ENCODE measurements at regions not wholly inside any gene's neighbourhood (a gene's known extent, or its start where the extent isn't known, plus 50 kb on each side); places are given as distances from the start of the nearest gene placed in this dataset.

GRCh38 chr9:31573561-31573960 lies 810.9 kb upstream of the ACO1 start:
- POLR2A ChIA-PET: no interaction called here
- RAD21 ChIA-PET (ENCODE audit: low non-redundant PET in 1 of 2, low total read pairs in 2 of 2, uncharacterized antibody in 2 of 2, unreplicated experiment in 2 of 2): no interaction called here
- no peak overlapping the region for H3K4me3 ChIP-seq (replicated peaks in 1 of 2; ENCODE audit: low read depth in 1 of 2, low read length in 2 of 2)
- no peaks in the 10 kb centered on the region for H3K79me2 ChIP-seq (ENCODE audit: insufficient read depth, low read length)
- CTCF ChIA-PET: no interaction called here
- H2AFZ ChIP-seq (ENCODE audit: low read depth, low read length, poor library complexity, severe bottlenecking): no peak overlapping the region
- H4K20me1 ChIP-seq (ENCODE audit: insufficient read depth): no peaks in the 10 kb centered on the region
- intact Hi-C loops (cut with micrococcal nuclease): no loop called here
- no peaks in the 10 kb centered on the region for H3K36me3 ChIP-seq (ENCODE audit: control insufficient read depth in 1 of 2, insufficient read depth in 2 of 2, low read length in 2 of 2)
- H3K9me2 ChIP-seq (ENCODE audit: insufficient read depth): no peaks in the 10 kb centered on the region
- ATAC-seq: no peak
- no peak for DNase-seq (ENCODE audit: low read depth, low spot score)
- H3K4me2 ChIP-seq (ENCODE audit: low read length): no peak overlapping the region
- no peaks in the 10 kb centered on the region for H3K27me3 ChIP-seq (ENCODE audit: insufficient read depth, low read length)
- H3K4me1 ChIP-seq (ENCODE audit: control insufficient read depth in 1 of 2, insufficient read depth in 2 of 2, low read length in 2 of 2): no peaks in the 10 kb centered on the region
- TF ChIP-seq EZH2 (IDR thresholded peaks at IDR 0.05) (no peak), CEBPB (IDR thresholded peaks at IDR 0.05; ENCODE audit: low read depth) (no peak), SRF (IDR thresholded peaks at IDR 0.05; ENCODE audit: low read depth) (no peak), POLR2AphosphoS5 (IDR thresholded peaks at IDR 0.05; ENCODE audit: low read depth, low read length) (no peak), YY1 (IDR thresholded peaks at IDR 0.05; ENCODE audit: extremely low read depth, insufficient replicate concordance, low read depth, low read length) (no peak), EGR1 (IDR thresholded peaks at IDR 0.05; ENCODE audit: low read depth) (no peak), POLR2A (IDR thresholded peaks at IDR 0.05; ENCODE audit: borderline replicate concordance, extremely low read depth, insufficient read depth, insufficient read length) (no peak), SP1 (IDR thresholded peaks at IDR 0.05; ENCODE audit: low read depth) (no peak)
- TF ChIP-seq, protein P1, sequence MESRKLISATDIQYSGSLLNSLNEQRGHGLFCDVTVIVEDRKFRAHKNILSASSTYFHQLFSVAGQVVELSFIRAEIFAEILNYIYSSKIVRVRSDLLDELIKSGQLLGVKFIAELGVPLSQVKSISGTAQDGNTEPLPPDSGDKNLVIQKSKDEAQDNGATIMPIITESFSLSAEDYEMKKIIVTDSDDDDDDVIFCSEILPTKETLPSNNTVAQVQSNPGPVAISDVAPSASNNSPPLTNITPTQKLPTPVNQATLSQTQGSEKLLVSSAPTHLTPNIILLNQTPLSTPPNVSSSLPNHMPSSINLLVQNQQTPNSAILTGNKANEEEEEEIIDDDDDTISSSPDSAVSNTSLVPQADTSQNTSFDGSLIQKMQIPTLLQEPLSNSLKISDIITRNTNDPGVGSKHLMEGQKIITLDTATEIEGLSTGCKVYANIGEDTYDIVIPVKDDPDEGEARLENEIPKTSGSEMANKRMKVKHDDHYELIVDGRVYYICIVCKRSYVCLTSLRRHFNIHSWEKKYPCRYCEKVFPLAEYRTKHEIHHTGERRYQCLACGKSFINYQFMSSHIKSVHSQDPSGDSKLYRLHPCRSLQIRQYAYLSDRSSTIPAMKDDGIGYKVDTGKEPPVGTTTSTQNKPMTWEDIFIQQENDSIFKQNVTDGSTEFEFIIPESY (IDR thresholded peaks at IDR 0.05; ENCODE audit: extremely low read depth, insufficient replicate concordance, low read length): no peak
- H3K27ac ChIP-seq (ENCODE audit: low read depth, low read length): no peak overlapping the region
- BruUV-seq (replicated peaks): no TSS peak
- no peak overlapping the region for H3K9ac ChIP-seq (ENCODE audit: low read length)
- no peaks in the 10 kb centered on the region for H3K9me3 ChIP-seq (ENCODE audit: control insufficient read depth in 1 of 2, insufficient read depth in 1 of 2, low read depth in 1 of 2, low read length in 2 of 2)
